ENCODE measurements at regions not wholly inside any gene's neighbourhood (a gene's known extent, or its start where the extent isn't known, plus 50 kb on each side); places are given as distances from the start of the nearest gene placed in this dataset.

DNA sequence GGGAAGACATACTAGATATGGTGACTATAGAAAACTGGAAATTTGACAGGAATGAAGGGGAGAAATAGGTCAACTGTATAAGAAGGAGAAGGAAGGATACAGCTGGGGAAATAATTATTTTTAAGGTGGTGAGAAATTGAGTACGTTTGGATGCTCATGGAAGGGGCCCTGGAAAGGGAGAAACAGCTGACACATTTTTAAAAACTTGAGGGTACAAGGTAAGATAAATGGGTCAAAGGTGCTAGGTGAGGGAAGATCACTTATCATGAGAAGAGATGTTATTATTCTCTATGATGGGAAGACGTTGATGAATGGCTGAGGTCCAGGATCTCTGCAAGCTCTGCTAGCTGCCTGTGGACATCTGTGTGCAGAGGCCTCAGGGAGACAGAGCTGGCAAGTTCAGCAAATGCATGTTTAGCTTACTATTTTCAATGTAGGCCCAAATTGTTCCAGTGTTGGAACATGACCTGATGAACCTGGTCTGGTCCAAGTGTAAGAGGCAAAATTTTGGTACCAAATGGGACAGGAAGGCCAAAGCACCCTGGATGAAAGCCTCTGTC lies 181.7 kb downstream of the MTRR start:
- DNase-seq, result no peak

- no peak for DNase-seq
These were observed 184.3 kb downstream of the MTRR start for GRCh38 chr5:8053270-8053669.

- DNase-seq, result no peak
These were observed 188.8 kb downstream of the MTRR start for GRCh38 chr5:8057769-8058168.

DNA sequence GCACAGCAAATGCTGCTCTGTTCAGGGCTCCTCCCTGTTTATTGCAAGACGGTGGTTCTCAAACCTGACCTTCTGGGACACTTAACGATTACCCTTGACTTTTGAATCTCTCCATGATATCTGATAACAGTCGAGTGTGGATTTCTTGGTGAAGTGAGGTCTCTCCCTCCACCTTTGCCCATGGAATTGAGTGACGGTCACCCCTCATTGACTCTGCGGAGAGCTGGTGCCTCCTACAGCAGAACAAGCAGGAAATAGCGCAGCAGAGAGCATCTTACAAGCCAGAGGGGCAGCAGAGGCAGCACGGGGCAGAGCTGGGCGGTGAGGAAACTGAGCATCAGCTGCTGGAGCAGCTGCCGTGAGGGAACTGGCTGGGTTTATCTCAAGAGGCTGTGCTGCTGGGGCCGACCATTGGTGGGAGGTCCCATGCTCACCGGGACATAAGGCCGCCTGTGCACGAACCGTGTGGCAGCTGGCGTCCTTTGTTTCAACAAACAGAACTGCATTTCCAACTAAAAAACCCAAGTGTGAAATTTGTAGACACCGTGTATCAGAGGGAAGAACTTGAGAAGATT lies 189.8 kb downstream of the MTRR start:
- no peak for DNase-seq

DNA sequence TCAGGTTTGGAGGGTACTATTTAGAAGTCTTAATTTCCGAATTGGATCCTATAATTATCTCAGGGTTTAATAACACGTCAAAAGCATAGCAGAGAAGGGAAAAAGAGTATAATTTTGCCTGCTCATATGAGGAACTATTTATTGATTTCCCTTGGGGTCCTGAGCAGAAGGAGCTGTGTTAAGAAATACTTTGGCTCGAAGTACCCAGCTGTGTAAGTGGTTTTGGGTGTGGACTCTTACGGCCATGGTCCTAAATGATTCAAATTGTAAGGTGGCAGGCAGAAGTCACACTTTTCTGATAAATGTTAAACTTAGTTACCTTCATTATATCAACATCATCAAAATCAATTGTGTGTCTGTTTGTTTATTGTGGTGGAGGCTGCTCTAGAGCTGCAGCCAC lies 190.4 kb downstream of the MTRR start:
- DNase-seq, result no peak

DNA sequence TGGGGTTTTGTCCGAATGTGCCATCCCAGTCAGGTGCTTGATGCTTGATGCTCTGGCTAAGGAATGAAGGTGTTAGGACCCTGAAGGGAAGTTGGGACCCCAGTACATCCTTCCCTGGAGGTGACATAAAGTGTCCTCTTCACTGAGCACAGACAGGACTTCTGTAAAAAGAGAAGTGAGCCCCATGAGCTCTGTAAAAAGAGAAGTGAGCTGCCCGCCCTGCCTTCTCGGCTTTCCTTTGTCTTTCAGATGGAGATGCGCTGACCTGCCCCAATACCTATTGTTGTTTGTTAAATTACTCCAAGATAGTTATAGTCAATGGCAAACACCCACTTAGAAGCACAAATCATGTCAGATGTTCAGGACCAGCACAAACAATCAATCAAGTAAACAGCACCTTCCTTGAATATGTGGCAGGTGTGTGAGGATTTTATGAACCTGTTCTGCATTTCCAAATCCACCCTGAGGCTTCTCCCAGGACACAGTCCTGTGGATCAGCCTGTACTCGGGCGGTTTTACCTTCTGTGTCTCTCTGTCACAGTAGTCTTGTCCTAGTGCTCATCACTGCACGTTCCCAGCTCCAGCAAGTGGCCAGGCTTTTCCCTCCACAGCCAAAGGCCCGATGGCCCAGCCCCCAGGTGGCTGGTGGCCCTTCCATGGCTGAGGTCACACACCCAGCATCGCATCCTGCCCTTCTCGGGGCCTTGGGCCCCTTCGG lies 191.4 kb downstream of the MTRR start:
- no peak for DNase-seq

- DNase-seq, result no peak
These were observed 192.0 kb downstream of the MTRR start for GRCh38 chr5:8060953-8061429.

DNA sequence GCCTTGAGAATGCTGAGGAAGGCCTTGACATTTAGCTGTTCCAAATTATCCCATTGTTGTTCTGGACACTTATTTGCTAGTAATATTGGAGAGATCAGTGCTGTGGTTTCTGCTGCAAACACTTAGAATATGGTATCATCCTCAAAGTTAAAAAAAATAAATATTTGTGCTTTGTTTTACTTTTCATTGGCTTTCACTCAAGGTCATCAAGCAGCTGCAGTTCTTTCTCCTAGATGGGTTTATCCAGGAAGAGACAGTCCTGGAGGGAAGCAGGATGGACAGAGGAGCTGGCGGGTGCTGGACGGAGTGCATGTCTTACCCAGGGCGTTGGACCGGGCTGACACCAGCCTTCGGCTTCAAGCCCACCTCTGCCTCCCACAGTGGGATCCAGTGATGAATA lies 193.6 kb downstream of the MTRR start:
- no peak for DNase-seq

DNA sequence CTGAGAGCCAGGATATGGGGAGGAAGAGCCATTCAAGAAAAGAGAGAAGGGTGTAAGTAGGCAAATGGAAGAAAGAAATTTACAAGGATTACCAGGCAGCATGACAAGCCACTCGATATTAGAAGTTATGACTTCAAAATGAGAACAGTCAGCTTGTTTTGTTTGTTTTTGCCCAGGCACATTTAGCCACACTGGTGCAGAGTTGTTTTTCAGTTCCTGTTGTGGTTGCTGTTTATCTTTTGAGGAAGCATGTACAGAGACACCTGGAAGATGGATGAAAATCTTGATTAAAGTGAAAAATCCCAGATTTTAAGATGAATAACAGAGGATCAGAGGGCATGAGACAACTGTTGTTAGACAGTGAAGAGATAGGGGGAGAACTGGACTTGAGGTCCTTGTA lies 199.1 kb downstream of the MTRR start:
- no peak for DNase-seq

DNA sequence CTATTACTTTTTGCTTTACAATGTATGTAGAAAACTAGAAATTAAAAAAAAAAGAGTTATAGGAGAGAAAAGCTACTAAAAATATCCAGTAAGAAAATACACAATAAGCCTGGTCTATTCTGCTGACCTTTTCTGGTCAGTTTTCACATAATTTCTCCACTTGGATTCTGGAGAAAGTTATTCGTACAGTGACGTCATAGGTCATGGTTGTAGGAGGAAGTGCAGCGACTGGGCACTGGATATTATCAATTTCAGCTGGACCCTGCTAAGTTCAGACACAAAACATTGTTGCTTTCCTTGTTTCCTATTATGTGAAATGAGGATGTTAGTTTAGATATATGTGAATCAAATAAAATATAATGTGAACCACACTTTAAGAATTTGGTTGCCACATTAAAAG lies 201.2 kb downstream of the MTRR start:
- no peak for DNase-seq

- no peak for DNase-seq
These were observed 210.1 kb downstream of the MTRR start for GRCh38 chr5:8079056-8079455.

DNA sequence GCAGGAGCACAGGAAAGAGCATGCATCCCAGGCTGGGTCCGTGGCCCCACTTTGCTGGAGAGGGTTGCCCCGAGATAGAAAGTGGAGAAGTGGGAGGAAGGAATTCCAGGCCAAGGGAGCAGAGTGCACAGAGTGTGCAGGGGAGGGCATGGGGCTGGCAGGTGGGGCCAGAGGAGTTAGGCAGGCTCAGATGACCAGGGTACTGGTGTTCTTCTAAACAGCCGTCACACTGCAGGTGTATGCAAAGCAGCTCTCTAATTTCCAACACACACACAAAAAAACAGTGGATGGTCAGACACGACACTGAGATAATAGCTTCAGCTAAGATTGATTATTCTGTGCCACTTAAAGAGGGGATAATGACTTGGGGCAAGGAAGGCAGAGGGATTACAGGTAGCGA lies 212.2 kb downstream of the MTRR start:
- no peak for DNase-seq

- DNase-seq, result no peak
These were observed 224.7 kb downstream of the MTRR start for GRCh38 chr5:8093669-8094068.

DNA sequence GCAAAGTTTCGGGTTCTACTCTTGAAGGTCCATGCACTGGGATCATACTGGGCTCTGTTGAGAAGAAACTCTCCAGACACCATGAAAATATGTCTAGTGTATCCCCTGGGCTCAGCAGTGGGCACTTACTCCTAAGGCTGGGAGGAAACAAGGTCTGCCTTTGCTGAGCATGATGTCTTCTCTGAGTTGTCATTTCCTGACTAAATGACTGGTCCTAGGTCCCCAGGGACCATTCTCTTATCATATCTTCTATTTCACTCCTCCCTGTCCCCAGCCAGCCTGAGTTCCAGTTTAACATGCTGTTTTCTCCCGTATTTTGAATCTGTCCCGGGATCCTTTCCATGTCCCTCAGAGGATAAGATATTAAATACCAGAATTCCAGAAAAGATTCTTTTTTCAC lies 225.4 kb downstream of the MTRR start:
- DNase-seq, result no peak

GRCh38 chr5:8097146-8097545 lies 228.2 kb downstream of the MTRR start:
- DNase-seq, result no peak

- no peak for DNase-seq
These were observed 229.1 kb downstream of the MTRR start for GRCh38 chr5:8098081-8098480.

- DNase-seq, result no peak
These were observed 233.8 kb downstream of the MTRR start for GRCh38 chr5:8102714-8103113.

DNA sequence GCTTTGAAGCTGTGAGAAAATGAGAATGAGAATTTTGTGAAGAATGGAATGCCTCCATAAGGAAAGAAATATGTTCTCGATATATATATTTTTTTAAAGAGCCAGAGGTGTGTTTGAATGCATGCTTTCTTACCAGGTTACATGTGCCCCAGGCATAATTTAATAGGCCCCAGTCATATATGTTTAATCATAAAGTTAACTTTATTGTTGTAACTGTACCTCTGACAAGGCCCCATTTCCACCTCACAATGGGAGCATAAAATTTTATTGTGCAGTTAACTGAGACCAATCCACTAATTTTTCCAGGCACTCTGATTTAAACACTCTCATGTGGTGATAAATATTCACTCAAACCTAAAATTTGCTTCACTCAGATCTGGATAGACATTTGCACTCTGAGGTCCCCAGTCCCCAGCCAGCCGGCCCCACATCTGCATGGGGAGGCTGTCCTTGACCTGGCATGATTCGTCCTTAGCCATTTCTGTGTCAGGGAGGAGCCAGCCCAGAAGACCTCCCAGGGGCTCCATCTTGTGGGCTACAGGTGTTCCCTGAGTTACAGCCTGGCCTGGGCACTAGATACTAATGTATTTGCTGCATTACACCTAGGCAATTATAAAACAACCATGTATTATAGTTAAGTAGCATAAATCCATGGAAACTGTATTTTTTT lies 245.8 kb downstream of the MTRR start:
- DNase-seq, result no peak

DNA sequence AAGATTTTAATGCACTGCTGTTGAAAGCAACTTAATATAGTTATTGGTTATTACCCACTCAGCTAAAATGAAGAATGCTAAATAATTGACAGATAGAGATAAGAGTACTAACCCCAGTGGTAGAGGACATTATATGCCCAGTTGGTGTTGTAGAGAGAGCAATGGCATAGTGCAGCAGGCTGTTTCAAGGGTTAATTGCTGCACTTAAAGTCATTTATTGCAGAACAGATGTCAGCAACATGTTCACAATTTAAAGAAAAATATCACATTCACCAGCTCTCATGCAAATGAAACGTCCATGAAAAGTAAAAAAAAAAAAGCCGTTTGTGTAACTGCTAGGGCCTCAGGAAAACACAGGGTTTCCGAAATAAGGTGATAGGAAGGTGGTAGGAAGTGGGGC lies 254.6 kb downstream of the MTRR start:
- no peak for DNase-seq

DNA sequence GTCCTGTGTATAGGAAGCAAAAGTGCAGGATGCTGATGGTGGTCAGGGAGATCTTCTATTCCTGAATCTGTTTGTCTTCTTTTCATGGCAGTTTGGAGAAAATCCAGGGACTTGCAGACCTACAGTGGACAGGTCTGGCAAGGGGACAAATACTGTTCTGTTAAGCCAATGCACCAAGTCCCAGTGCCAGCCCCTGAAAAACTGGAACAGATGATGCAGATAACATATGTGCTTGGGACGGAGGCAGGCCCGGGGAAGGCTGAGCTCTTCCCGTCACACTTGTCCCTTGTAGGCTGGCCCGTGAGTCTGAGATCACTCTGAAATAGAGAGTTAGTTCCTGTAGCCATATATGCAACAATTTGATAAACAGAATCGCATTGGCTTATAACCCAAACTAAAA lies 265.7 kb downstream of the MTRR start:
- no peak for DNase-seq

DNA sequence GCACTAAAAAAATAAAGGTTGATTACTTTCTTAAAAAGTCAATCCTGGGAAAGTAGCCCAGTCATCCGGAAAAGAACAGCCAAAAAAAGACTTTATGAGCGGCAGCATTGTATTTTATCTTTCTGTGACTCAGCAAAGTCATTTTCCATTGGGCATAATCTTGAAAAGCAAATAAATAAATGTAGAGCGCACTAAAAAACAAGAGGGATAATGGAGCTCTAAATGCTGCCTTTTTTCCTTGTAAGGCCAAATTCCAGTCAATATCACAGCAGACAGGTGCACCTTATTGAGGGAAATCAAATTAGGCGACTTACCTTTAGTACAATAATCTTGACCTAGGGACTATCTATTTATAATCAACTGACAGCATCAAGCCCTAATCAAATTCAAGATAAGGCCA lies 266.8 kb downstream of the MTRR start:
- no peak for DNase-seq

DNA sequence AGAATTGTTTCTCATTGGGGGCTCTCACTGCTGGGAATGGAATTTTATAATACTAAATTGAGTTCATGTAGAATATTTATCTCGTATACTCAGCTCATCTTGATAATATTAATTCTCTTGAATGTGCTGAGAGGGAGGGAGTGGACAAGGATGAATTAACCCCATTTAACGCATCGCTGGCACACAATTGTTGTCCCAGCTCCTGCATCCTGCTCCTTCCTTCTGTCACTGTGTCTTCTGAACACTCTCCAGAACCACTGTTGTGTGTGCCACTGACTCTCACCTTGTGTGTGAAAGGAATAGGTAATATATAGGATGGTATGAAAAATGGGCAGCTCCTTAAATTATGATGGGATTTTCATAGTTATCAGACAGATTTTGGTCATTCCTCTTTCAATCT lies 267.3 kb downstream of the MTRR start:
- no peak for DNase-seq

GRCh38 chr5:8137941-8138550 lies 269.1 kb downstream of the MTRR start:
- no peak for DNase-seq

- DNase-seq, result no peak
These were observed 269.9 kb downstream of the MTRR start for GRCh38 chr5:8138884-8139283.

Data from KG1 (cell line).